ENCODE measurements at regions not wholly inside any gene's neighbourhood (a gene's known extent, or its start where the extent isn't known, plus 50 kb on each side); places are given as distances from the start of the nearest gene placed in this dataset.

DNA sequence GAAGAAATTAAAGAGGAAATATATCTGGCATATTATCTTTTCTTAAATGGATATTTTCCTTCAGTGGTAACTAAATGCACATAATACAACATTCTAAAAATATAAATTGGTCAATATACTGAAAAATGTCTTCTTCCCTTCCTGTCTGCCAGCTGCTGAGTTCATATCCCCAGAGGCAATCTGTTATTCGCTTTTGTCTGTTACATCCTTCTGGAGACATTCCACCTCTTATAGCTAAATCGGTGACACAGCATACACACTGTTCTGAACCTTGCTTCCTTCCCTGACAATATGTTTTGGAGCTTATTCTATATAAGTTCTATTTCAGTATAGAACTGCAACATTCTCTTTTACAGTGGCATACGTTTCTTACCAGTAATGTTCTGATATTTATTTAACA, 147.8 kb downstream of the TENT4A start:
- H4K20me1 ChIP-seq (ENCODE audit: insufficient read depth, low read length), result no peaks in the 10 kb centered on the region
- BruUV-seq (replicated peaks), result no TSS peak
- H3K9me3 ChIP-seq (ENCODE audit: control insufficient read depth, insufficient read depth, low read length), result peaks cover 16% of the 10 kb centered on the region
- no peaks in the 10 kb centered on the region for H3K9me1 ChIP-seq (ENCODE audit: insufficient read depth, low read length)
- no peak overlapping the region for H3K4me3 ChIP-seq (ENCODE audit: insufficient read depth, low read depth, low read length)
- DNase-seq (no peak), ATAC-seq (ENCODE audit: low read depth) (no peak)
- no peak overlapping the region for H3K27ac ChIP-seq (ENCODE audit: insufficient read depth, low read length)
- no peak overlapping the region for H4K91ac ChIP-seq (ENCODE audit: insufficient read depth, low read depth, low read length)
- no peak overlapping the region for H4K5ac ChIP-seq (ENCODE audit: low read depth, low read length)
- no peak overlapping the region for H2BK5ac ChIP-seq (ENCODE audit: low read depth, low read length, poor library complexity, severe bottlenecking)
- H3K23ac ChIP-seq (ENCODE audit: low read depth, low read length), result no peak overlapping the region
- H3K4ac ChIP-seq (ENCODE audit: low read depth, low read length), result no peak overlapping the region
- H3K14ac ChIP-seq (replicated peaks; ENCODE audit: low read depth, low read length), result no peak overlapping the region
- POLR2A ChIA-PET (ENCODE audit: unreplicated experiment), result no interaction called here
- H3K56ac ChIP-seq (ENCODE audit: extremely low read depth, insufficient read depth, low read length), result no peak overlapping the region
- H2BK20ac ChIP-seq (ENCODE audit: low read depth, low read length), result no peak overlapping the region
- no peak overlapping the region for H2BK120ac ChIP-seq (ENCODE audit: low read depth, low read length)
- in situ Hi-C loops (cut with MboI; ENCODE audit: low sequenced_read_pairs) (no loop called here), dilution Hi-C loops (cut with HindIII; ENCODE audit: low sequenced_read_pairs, unreplicated experiment) (no loop called here), intact Hi-C loops (cut with micrococcal nuclease) (no loop called here)
- H4K8ac ChIP-seq (ENCODE audit: low read depth in 2 of 2, low read length in 2 of 2), result no peak overlapping the region
- H2AK5ac ChIP-seq (ENCODE audit: low read depth, low read length), result no peak overlapping the region
- no CpG with 5 or more reads among the region's 3 CpGs for WGBS, 2 experiments (ENCODE audit: extremely low coverage in 2 of 2, insufficient read length in 1 of 2)
- H3K27me3 ChIP-seq (ENCODE audit: control insufficient read depth, insufficient read depth, low read length), result no peaks in the 10 kb centered on the region
- H3K4me2 ChIP-seq (ENCODE audit: low read depth, low read length), result no peak overlapping the region
- no peak overlapping the region for H3K18ac ChIP-seq (ENCODE audit: low read depth, low read length)
- CTCF ChIA-PET, result no interaction called here
- H2BK15ac ChIP-seq (ENCODE audit: low read depth, low read length), result no peak overlapping the region
- no peak for TF ChIP-seq POLR2A (IDR thresholded peaks at IDR 0.05; ENCODE audit: low read depth, low read length)
- TF ChIP-seq RFX5 (IDR thresholded peaks at IDR 0.05; ENCODE audit: low read depth, low read length), result no peak
- TF ChIP-seq, protein P1, sequence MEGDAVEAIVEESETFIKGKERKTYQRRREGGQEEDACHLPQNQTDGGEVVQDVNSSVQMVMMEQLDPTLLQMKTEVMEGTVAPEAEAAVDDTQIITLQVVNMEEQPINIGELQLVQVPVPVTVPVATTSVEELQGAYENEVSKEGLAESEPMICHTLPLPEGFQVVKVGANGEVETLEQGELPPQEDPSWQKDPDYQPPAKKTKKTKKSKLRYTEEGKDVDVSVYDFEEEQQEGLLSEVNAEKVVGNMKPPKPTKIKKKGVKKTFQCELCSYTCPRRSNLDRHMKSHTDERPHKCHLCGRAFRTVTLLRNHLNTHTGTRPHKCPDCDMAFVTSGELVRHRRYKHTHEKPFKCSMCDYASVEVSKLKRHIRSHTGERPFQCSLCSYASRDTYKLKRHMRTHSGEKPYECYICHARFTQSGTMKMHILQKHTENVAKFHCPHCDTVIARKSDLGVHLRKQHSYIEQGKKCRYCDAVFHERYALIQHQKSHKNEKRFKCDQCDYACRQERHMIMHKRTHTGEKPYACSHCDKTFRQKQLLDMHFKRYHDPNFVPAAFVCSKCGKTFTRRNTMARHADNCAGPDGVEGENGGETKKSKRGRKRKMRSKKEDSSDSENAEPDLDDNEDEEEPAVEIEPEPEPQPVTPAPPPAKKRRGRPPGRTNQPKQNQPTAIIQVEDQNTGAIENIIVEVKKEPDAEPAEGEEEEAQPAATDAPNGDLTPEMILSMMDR (conservative IDR thresholded peaks at IDR 0.05; ENCODE audit: low read depth, low read length), result no peak
- no peak for TF ChIP-seq CHD1 (IDR thresholded peaks at IDR 0.05; ENCODE audit: low read depth, low read length)
- no peak for TF ChIP-seq RAD21 (IDR thresholded peaks at IDR 0.05; ENCODE audit: low read length)
- TF ChIP-seq, protein P2, sequence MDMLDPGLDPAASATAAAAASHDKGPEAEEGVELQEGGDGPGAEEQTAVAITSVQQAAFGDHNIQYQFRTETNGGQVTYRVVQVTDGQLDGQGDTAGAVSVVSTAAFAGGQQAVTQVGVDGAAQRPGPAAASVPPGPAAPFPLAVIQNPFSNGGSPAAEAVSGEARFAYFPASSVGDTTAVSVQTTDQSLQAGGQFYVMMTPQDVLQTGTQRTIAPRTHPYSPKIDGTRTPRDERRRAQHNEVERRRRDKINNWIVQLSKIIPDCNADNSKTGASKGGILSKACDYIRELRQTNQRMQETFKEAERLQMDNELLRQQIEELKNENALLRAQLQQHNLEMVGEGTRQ (IDR thresholded peaks at IDR 0.05; ENCODE audit: low read depth, low read length), result no peak
- no peak for TF ChIP-seq MAFK (IDR thresholded peaks at IDR 0.05; ENCODE audit: low read depth, low read length)
- H3K4me1 ChIP-seq (ENCODE audit: control insufficient read depth, insufficient read depth, low read length), result no peaks in the 10 kb centered on the region
- H2AK9ac ChIP-seq (replicated peaks; ENCODE audit: low read depth, low read length, poor library complexity), result no peak overlapping the region
- no peak overlapping the region for H3K9ac ChIP-seq (ENCODE audit: low read depth, low read length)
- H2AFZ ChIP-seq (replicated peaks; ENCODE audit: low read length, poor library complexity), result no peak overlapping the region
- H3K36me3 ChIP-seq (ENCODE audit: control insufficient read depth, insufficient read depth, low read length), result no peaks in the 10 kb centered on the region
- H3K79me1 ChIP-seq (ENCODE audit: low read depth in 1 of 2, low read length in 2 of 2), result no peaks in the 10 kb centered on the region

All from IMR-90 (cell line).